Astrocyte (in vitro differentiated cells and primary cell): ENCODE measurements at regions not wholly inside any gene's neighbourhood (a gene's known extent, or its start where the extent isn't known, plus 50 kb on each side); places are given as distances from the start of the nearest gene placed in this dataset.
A peak's percentile ranks its signal among the peaks of the same experiment; 100 is the strongest.
"Not testable (repeated sequence)": the region's sequence is repeated elsewhere in the genome, so short reads cannot be mapped to it uniquely, and the experiment has no call there.

Source experiments
- DNase-seq: peaks from one replicate; pipeline ENCODE4 v3.0.0-alpha.2; 2010; ENCODE audit warnings: low read depth
- FAIRE-seq: peaks from 2 replicates; lab custom pipeline; 2011; peaks lifted over from hg19 to GRCh38; lab: Jason Lieb, UNC
- H2AFZ ChIP-seq: 2 replicates; pipeline ENCODE4 v1.6.0; 2012; ENCODE audit warnings: low read depth, low read length, inconsistent platforms
- H3K27ac ChIP-seq: 2 replicates; pipeline ENCODE4 v1.5.1; 2011; ENCODE audit warnings: low read depth, low read length, inconsistent platforms
- H3K27me3 ChIP-seq: 2 replicates; pipeline ENCODE4 v1.6.0; 2011; ENCODE audit warnings: low read length, inconsistent platforms; ENCODE audit not compliant: insufficient read depth
- H3K36me3 ChIP-seq: 2 replicates; pipeline ENCODE4 v1.5.1; 2011; ENCODE audit warnings: low read length, inconsistent platforms; ENCODE audit not compliant: insufficient read depth
- H3K4me1 ChIP-seq: 2 replicates; pipeline ENCODE4 v1.5.1; 2011; ENCODE audit warnings: low read length, inconsistent platforms; ENCODE audit not compliant: insufficient read depth
- H3K4me2 ChIP-seq: 2 replicates; pipeline ENCODE4 v1.6.0; 2012; ENCODE audit warnings: low read length, inconsistent platforms
- H3K4me3 ChIP-seq: 2 replicates; pipeline ENCODE4 v1.5.1; 2011; ENCODE audit warnings: low read depth, mild to moderate bottlenecking, low read length, inconsistent platforms; ENCODE audit not compliant: insufficient read depth
- H3K79me2 ChIP-seq: 2 replicates; pipeline ENCODE4 v1.6.0; 2012; ENCODE audit warnings: mild to moderate bottlenecking, low read length, inconsistent platforms; ENCODE audit not compliant: insufficient read depth
- H3K9ac ChIP-seq: 2 replicates; pipeline ENCODE4 v1.6.0; 2012; ENCODE audit warnings: mild to moderate bottlenecking, low read length, inconsistent platforms
- H3K9me3 ChIP-seq: 2 replicates; pipeline ENCODE4 v1.5.1; 2012; ENCODE audit warnings: low read depth, mild to moderate bottlenecking, low read length, inconsistent platforms; ENCODE audit not compliant: insufficient read depth
- H4K20me1 ChIP-seq: 2 replicates; pipeline ENCODE4 v1.6.0; 2012; ENCODE audit warnings: low read length, inconsistent platforms; ENCODE audit not compliant: insufficient read depth
- H3K27ac Mint-ChIP-seq: one replicate; pipeline ENCODE4 v1.8.0; 2021; ENCODE audit warnings: mild to moderate bottlenecking, mixed read lengths; ENCODE audit not compliant: unreplicated experiment
- H3K27me3 Mint-ChIP-seq: one replicate; pipeline ENCODE4 v1.8.0; 2021; ENCODE audit warnings: low read depth, mixed read lengths; ENCODE audit not compliant: unreplicated experiment
- H3K36me3 Mint-ChIP-seq: one replicate; pipeline ENCODE4 v1.8.0; 2021; ENCODE audit warnings: low read depth, mixed read lengths; ENCODE audit not compliant: unreplicated experiment
- H3K4me1 Mint-ChIP-seq: one replicate; pipeline ENCODE4 v1.8.0; 2021; ENCODE audit warnings: low read depth, mixed read lengths; ENCODE audit not compliant: unreplicated experiment
- H3K4me3 Mint-ChIP-seq: one replicate; pipeline ENCODE4 v1.8.0; 2021; ENCODE audit warnings: mild to moderate bottlenecking, moderate library complexity, mixed read lengths; ENCODE audit not compliant: unreplicated experiment
- H3K9me3 Mint-ChIP-seq: one replicate; pipeline ENCODE4 v1.8.0; 2021; ENCODE audit warnings: mild to moderate bottlenecking, mixed read lengths; ENCODE audit not compliant: unreplicated experiment
- EZH2 ChIP-seq: IDR thresholded peaks from 2 replicates; pipeline ENCODE4 v1.6.1; 2012; ENCODE audit warnings: mild to moderate bottlenecking, low read length, inconsistent platforms; ENCODE audit not compliant: insufficient read depth
- TF ChIP-seq, protein P1 (sequence below): IDR thresholded peaks from 2 replicates; pipeline ENCODE4 v1.5.1; 2011; ENCODE audit warnings: low read depth, mild to moderate bottlenecking, inconsistent platforms, low read length, moderate library complexity; ENCODE audit not compliant: insufficient read depth

DNA sequence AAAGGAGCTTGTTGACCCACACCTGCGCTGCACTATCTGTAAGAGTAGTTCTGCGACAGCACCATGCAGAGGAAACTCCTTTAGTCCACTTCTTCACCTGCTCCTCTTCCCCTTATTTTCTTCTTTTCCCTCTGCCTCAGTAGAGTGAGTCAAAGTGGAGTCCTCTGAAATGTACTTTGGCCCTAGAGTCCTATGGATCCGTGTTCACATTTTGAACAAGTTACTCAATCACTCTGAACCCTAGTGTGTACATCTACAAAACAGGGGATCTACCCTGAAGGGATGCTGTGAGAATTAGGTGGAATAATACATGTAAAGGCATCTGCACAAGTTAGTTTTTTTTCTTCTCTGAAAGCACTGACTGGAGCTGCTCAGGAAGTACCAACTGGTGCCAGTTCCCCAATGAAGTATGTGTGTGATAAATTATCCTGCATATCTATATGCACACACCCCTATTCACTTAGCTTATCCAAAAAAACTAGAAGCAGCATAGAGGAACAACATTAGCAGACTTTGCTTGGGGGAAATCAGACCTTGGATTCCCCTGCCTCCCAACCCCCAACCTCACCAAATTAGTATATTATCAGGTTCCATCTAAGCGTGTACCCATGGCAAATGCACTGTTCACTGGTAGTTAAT, 118.5 kb upstream of the FAM9C start:
- H3K79me2 ChIP-seq, result no peaks in the 10 kb centered on the region
- no peak for DNase-seq
- no peak overlapping the region for H2AFZ ChIP-seq
- H3K9ac ChIP-seq, result no peak overlapping the region
- Mint-ChIP-seq H3K27me3 (no peaks in the 10 kb centered on the region), H3K4me1 (peaks cover 5% of the 10 kb centered on the region), H3K9me3 (no peaks in the 10 kb centered on the region), H3K36me3 (no peaks in the 10 kb centered on the region), H3K27ac (no peak overlapping the region), H3K4me3 (no peak overlapping the region)
- no peak overlapping the region for H3K27ac ChIP-seq
- FAIRE-seq, result no peak
- no peaks in the 10 kb centered on the region for H3K27me3 ChIP-seq
- H4K20me1 ChIP-seq, result no peaks in the 10 kb centered on the region
- TF ChIP-seq EZH2, result no peak
- TF ChIP-seq, protein P1, sequence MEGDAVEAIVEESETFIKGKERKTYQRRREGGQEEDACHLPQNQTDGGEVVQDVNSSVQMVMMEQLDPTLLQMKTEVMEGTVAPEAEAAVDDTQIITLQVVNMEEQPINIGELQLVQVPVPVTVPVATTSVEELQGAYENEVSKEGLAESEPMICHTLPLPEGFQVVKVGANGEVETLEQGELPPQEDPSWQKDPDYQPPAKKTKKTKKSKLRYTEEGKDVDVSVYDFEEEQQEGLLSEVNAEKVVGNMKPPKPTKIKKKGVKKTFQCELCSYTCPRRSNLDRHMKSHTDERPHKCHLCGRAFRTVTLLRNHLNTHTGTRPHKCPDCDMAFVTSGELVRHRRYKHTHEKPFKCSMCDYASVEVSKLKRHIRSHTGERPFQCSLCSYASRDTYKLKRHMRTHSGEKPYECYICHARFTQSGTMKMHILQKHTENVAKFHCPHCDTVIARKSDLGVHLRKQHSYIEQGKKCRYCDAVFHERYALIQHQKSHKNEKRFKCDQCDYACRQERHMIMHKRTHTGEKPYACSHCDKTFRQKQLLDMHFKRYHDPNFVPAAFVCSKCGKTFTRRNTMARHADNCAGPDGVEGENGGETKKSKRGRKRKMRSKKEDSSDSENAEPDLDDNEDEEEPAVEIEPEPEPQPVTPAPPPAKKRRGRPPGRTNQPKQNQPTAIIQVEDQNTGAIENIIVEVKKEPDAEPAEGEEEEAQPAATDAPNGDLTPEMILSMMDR, result no peak
- H3K4me3 ChIP-seq, result no peak overlapping the region
- H3K36me3 ChIP-seq, result no peaks in the 10 kb centered on the region
- peaks cover 4% of the 10 kb centered on the region for H3K4me1 ChIP-seq
- H3K9me3 ChIP-seq, result no peaks in the 10 kb centered on the region
- no peak overlapping the region for H3K4me2 ChIP-seq

DNA sequence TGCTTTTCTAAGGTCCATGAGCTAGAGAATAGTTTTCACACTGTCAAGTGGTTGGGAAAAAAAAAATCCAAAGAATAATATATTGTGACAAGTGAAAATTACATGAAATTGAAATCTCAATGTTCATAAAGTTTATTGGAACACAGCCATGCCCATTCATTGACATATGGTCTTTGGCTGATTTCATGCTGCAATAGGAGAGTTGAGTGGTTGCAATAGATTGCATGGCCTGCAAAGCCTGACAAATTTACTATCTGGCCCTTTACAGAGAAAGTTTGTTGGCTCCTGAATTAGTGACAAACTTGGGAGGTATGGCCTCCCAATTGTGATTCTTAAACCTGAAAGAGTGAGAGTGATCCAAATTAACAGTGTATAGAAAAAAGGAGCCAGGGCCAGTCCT, 115.5 kb upstream of the FAM9C start:
- Mint-ChIP-seq H3K4me1 (peaks cover 2% of the 10 kb centered on the region), H3K27me3 (no peaks in the 10 kb centered on the region), H3K4me3 (no peak overlapping the region), H3K9me3 (no peaks in the 10 kb centered on the region), H3K27ac (no peak overlapping the region), H3K36me3 (no peaks in the 10 kb centered on the region)
- Histone ChIP-seq H2AFZ (no peak overlapping the region), H3K27me3 (no peaks in the 10 kb centered on the region), H3K4me1 (no peaks in the 10 kb centered on the region), H4K20me1 (no peaks in the 10 kb centered on the region), H3K9me3 (no peaks in the 10 kb centered on the region), H3K4me3 (no peak overlapping the region), H3K9ac (no peak overlapping the region), H3K27ac (no peak overlapping the region), H3K79me2 (no peaks in the 10 kb centered on the region), H3K4me2 (no peak overlapping the region), H3K36me3 (no peaks in the 10 kb centered on the region)
- TF ChIP-seq, protein P1, result no peak
- TF ChIP-seq EZH2, result no peak
- FAIRE-seq (peak; percentile 76), DNase-seq (no peak)

DNA sequence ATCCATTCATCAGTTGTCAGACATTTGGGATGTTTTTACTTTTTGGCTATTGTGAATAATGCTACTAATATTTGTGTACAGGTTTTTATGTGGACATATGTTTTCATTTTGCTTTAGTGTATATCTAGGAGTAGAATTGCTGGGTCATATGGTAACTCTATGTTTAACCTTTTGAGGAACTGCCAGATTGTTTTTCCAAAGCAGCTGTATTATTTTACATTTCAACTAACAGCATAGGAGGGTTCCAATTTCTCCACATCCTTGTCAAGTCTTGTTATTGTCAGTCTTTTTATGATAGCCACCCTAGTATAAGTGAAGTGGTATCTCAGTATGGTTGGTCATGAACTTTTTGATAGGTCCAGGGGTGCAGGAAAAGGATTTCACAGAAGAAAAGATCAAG, 114.5 kb upstream of the FAM9C start:
- no peaks in the 10 kb centered on the region for H4K20me1 ChIP-seq
- H3K4me1 ChIP-seq, result no peaks in the 10 kb centered on the region
- no peaks in the 10 kb centered on the region for H3K27me3 ChIP-seq
- TF ChIP-seq EZH2, result no peak
- TF ChIP-seq, protein P1, result no peak
- no peak overlapping the region for H3K9ac ChIP-seq
- no peaks in the 10 kb centered on the region for H3K27me3 Mint-ChIP-seq
- FAIRE-seq (peak; percentile 65), DNase-seq (no peak)
- H3K36me3 ChIP-seq, result no peaks in the 10 kb centered on the region
- no peak overlapping the region for H3K4me2 ChIP-seq
- H2AFZ ChIP-seq, result no peak overlapping the region
- no peak overlapping the region for H3K4me3 Mint-ChIP-seq
- H3K9me3 ChIP-seq, result no peaks in the 10 kb centered on the region
- no peak overlapping the region for H3K27ac Mint-ChIP-seq
- H3K4me3 ChIP-seq, result no peak overlapping the region
- no peaks in the 10 kb centered on the region for H3K79me2 ChIP-seq
- H3K36me3 Mint-ChIP-seq, result no peaks in the 10 kb centered on the region
- H3K9me3 Mint-ChIP-seq, result no peaks in the 10 kb centered on the region
- no peaks in the 10 kb centered on the region for H3K4me1 Mint-ChIP-seq
- no peak overlapping the region for H3K27ac ChIP-seq

DNA sequence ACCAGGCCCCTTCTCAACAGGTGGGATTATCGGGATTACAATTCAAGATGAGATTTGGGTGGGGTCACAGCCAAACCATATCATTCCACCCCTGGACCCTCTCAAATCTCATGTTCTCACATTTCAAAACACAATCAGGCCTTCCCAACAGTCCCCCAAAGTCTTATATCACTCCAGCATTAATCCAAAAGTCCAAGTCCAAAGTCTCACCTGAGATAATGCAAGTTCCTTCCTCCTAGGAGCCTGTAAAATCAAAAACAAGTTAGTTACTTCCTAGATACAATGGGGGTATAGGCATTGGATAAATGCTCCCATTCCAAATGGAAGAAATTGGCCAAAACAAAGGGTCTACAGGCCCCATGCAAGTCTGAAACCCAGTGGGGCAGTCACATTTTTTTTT, 111.1 kb upstream of the FAM9C start:
- not testable (repeated sequence) for H3K27ac Mint-ChIP-seq, H3K4me1 ChIP-seq, H3K27me3 Mint-ChIP-seq, DNase-seq, H3K36me3 Mint-ChIP-seq, H3K4me3 ChIP-seq, H3K27ac ChIP-seq, FAIRE-seq, H3K4me3 Mint-ChIP-seq, H3K27me3 ChIP-seq, H3K4me2 ChIP-seq, H3K79me2 ChIP-seq, H3K9ac ChIP-seq, H3K36me3 ChIP-seq, H4K20me1 ChIP-seq, H3K4me1 Mint-ChIP-seq, H3K9me3 ChIP-seq, H2AFZ ChIP-seq, H3K9me3 Mint-ChIP-seq
